GM12891 (cell line): ENCODE measurements at regions not wholly inside any gene's neighbourhood (a gene's known extent, or its start where the extent isn't known, plus 50 kb on each side); places are given as distances from the start of the nearest gene placed in this dataset.

Experiments used
- DNase-seq: peaks from one replicate; pipeline ENCODE4 v3.0.0; 2011; ENCODE audit warnings: low spot score; ENCODE audit not compliant: insufficient read length
- FAIRE-seq: peaks from 2 replicates; lab custom pipeline; 2011; peaks lifted over from hg19 to GRCh38; lab: Jason Lieb, UNC
- PAX5 ChIP-seq: IDR thresholded peaks from 2 replicates; pipeline ENCODE4 v1.6.1; 2011; ENCODE audit warnings: low read length, moderate library complexity, mild to moderate bottlenecking; ENCODE audit not compliant: insufficient read depth, severe bottlenecking
- POLR2A ChIP-seq: IDR thresholded peaks from 2 replicates; pipeline ENCODE4 v1.6.1; 2011; ENCODE audit warnings: low read depth, low read length, control low read depth
- POLR2AphosphoS5 ChIP-seq: IDR thresholded peaks from 2 replicates; pipeline ENCODE4 v1.6.1; 2011; ENCODE audit warnings: low read depth, low read length, control low read depth
- POU2F2 ChIP-seq: IDR thresholded peaks from 2 replicates; pipeline ENCODE4 v1.6.1; 2011; ENCODE audit warnings: low read depth, mild to moderate bottlenecking, control low read depth, low read length, moderate library complexity
- SPI1 ChIP-seq: IDR thresholded peaks from 2 replicates; pipeline ENCODE4 v1.6.1; 2011; ENCODE audit warnings: low read depth, low read length, control low read depth
- TAF1 ChIP-seq: IDR thresholded peaks from 2 replicates; pipeline ENCODE4 v1.6.1; 2011; ENCODE audit warnings: low read depth, low read length, control low read depth

DNA sequence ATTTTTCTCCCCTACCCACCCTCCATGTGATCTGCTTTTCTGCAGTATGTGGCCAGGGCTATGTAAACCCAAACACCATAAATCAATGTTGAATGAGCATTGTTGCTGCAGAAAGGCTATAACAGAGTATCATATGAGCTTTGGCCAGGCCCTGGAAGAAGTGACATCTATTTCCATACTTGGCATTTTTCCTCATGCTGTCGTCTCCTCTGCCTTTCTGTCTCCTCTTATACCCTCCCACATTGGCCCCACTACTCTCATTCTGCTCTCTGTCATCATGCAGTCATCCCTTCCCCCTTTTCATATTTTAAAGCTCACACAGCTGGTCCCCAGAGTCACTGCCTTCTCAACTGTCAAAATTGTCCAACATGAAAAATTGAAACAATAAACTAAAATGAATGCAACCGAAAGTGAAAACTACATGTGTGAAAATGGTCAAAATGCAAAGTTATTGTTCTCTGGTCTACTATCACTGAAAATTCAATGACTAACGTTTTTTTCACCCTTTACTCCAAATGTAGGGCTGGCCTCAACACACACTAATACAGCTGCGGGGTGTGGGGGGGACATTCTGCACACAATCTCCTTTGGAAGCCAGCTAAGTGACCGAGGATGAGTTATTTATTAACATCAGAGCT lies 290.7 kb upstream of the TMPO start:
- FAIRE-seq (peak; percentile 88), DNase-seq (no peak)
- no peak for TF ChIP-seq PAX5

DNA sequence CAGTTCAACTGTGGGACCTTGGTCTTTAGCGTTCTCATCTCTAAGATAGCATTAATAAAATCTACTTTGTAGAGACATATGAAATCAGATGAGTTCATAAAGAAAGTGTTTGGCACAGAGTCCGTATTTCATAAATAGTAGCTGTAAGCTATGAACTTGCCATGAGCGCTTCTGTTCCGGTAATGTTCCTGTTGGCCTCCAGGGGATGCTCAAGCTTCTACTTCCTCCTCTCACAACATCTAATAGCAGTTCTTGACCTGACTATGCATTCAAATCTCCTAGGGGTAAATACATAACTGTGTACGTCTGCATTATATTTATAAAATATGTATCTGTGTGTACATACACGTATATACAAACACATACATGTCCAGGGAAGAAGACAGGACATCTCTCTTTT lies 288.2 kb upstream of the TMPO start:
- FAIRE-seq (no peak), DNase-seq (no peak)
- no peak for TF ChIP-seq POLR2A
- no peak for TF ChIP-seq SPI1
- no peak for TF ChIP-seq TAF1
- no peak for TF ChIP-seq POU2F2
- TF ChIP-seq POLR2AphosphoS5, result no peak
- no peak for TF ChIP-seq PAX5

DNA sequence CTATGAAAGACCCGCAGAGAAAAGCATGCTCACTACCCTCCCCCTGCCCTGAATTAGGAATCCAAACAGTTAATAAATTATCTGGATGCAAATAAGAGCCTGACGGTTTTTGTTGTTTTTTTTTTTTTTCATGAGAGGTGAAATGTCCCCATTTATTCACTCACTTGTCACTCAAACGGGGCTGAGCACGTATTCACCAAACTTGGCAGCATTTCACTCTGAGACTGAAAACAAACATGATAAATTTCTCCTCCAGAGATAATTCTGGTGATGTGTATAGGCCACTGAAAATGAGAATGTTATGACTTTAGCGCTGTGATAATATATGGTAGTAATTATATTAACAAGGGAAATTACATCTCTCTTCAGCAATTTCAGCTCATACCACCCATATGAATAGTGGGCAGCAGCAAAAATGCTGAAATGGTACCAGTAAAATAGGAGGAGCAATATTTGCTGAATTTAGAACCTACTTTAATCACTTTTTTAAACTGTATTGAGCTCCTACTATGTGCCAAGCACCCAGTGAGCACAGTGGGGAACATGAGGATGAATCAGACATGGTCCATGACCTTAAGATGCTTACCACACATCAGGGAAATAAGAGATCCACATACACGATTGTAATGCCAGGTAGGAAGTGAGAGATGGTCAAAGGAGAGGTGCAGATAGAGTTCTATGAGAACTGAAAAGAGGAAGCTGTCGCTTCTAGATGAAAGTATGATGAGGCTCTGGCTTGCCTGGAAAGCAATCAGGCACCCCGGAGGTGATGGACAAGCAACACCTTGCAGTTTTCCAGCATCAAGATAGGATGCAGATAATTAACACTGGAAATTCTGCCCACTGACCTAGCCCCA lies 286.5 kb upstream of the TMPO start:
- TF ChIP-seq POLR2AphosphoS5, result no peak
- TF ChIP-seq POLR2A, result no peak
- TF ChIP-seq SPI1, result peak; percentile 80
- no peak for TF ChIP-seq POU2F2
- no peak for TF ChIP-seq PAX5
- FAIRE-seq (peak; percentile 88), DNase-seq (no peak)

DNA sequence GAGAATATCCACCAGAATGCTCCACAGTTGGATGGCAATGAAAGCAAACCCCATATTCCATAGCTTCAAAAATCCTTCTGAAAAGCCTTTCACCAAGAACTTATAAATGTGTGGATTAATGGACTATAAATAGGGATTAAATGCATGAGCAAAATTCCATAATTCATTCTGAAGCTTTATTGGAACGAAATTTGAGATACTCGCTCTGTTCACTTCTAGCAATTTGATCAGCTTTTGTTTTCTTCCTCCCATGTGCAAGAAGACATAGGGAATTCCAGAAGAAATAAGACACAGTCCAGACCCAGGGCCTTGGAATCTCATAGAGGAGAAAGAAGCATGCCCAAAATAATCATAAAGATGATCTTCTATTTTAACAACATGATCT lies 285.9 kb upstream of the TMPO start:
- FAIRE-seq, result no peak

DNA sequence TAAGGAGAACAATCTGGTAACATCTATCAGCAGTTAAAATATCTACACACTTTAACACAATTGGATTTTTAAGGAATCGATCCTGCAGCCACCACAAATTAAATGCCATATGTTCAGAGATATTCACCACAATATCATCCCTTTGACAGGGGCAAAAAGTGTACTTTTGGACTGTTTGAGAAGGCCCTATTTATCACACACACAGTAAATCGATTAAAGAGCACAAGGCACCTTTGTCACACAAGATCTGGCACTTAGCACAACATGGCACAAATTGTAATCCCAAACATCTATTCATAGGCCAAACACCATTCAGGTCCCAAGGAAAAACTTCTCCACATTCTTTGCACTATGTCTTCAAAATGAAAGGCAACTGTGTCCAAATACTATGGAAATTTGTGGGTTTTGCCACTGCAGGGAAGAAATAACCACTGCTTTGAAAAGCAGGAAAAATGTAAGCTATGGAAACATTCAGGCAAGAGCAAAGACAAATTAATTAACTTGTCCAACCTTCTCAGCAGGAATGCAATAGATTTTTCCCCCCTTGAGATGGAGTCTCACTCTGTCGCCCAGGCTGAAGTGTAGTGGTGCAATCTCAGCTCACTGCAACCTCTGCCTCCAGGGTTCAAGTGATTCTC lies 282.5 kb upstream of the TMPO start:
- no peak for FAIRE-seq
- no peak for TF ChIP-seq POU2F2
- no peak for TF ChIP-seq POLR2A
- no peak for TF ChIP-seq POLR2AphosphoS5
- TF ChIP-seq SPI1, result no peak
- no peak for TF ChIP-seq PAX5
- no peak for TF ChIP-seq TAF1

More for the DNA sequence above, 285.9 kb upstream of the TMPO start:
- no peak for DNase-seq
- TF ChIP-seq POLR2AphosphoS5 (no peak), POU2F2 (no peak), POLR2A (no peak), TAF1 (no peak), PAX5 (no peak), SPI1 (no peak)

DNA sequence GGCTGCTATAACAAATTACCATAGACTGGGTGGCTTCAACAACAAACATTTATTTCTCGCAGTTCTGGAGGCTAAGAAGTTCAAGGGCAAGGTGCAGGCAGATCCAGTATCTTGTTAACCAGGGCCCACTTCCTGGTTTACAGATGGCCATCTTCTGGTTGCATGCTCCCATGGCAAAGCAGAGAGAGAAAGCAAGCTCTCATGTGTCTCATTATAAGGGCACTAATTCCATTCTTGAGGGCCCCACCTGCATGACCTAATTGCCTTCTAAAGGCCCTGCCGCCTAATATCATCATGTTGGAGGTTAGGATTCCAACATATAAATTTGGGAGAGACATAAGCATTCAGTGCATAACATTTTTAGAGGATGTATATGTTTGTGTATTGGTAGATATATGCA lies 280.1 kb upstream of the TMPO start:
- TF ChIP-seq SPI1 (no peak), PAX5 (no peak), POLR2AphosphoS5 (no peak), POU2F2 (no peak), TAF1 (no peak), POLR2A (no peak)
- no peak for FAIRE-seq
- DNase-seq, result no peak

More for the DNA sequence above, 282.5 kb upstream of the TMPO start:
- DNase-seq, result no peak

DNA sequence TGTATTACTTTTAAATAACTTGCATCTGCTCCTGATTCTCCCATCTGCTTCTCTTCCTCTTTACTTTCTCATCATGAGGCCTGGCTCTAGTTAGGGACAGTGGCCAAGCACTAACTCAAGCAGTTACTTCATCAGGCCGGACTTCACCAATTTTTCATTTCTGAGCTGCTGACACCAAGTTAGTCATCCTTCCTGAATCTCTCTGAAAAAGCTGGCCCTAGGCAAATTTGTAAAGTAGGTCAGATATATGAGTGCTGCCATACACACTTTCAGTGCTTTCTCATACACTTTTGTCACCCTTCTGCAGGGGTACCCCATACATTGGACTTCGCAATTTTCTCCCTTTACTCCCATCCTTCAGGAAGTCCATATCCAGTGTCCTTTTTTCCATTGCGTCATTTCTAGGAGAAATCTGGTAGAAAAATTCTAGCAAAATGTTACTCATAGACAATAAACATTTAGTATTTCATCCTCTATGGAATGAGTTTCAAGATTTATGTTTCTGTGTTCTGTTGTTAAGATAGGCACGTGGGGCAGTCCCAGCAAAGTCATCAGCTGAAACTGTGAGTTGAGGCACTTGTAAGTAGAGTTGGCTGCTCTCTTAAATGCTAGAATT lies 276.8 kb upstream of the TMPO start:
- TF ChIP-seq POLR2AphosphoS5, result no peak
- TF ChIP-seq POU2F2, result no peak
- no peak for TF ChIP-seq TAF1
- TF ChIP-seq POLR2A, result no peak
- no peak for TF ChIP-seq SPI1
- TF ChIP-seq PAX5, result no peak
- FAIRE-seq, result no peak
- DNase-seq, result no peak

DNA sequence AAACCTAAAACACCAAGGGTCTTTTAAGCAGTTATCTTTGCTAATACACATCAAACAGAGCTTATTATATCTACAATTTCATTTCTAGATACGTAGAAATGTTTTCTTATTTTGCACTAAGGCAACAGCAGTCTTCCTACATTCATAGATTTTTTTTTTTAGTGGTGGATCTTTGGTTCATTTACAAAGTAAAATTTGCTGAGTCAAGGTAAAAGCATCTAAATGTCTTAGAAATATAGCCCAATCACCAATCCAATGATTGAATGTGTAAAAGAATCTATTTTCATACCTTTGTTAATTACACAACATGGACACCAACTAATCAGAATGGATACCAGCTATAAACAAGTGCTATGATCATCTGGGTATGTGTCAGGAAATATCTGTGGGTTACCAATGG lies 272.2 kb upstream of the TMPO start:
- TF ChIP-seq POLR2AphosphoS5, result no peak
- no peak for TF ChIP-seq PAX5
- TF ChIP-seq POLR2A, result no peak
- no peak for TF ChIP-seq SPI1
- no peak for TF ChIP-seq POU2F2
- TF ChIP-seq TAF1, result no peak
- FAIRE-seq (no peak), DNase-seq (no peak)

DNA sequence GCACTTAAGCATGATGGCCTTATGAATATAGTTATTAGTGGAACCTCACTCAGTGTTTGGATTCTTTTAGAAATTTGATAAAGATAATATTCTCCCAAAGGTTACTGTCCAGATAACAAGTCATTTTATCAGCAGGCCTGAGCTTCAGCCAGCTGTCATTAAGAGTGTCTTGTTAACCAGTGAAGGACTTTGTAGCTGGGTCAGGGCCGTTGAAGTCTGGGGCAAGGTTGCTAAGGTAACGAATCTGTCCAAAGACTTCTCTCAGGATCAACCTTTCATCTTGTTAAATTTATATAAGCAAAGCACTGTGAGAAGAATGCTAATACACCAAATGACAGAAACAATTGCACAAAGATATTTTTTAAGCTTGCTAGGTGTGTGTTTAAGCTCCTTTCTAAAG lies 271.3 kb upstream of the TMPO start:
- DNase-seq (no peak), FAIRE-seq (no peak)
- TF ChIP-seq POLR2A, result no peak
- TF ChIP-seq TAF1, result no peak
- no peak for TF ChIP-seq POU2F2
- no peak for TF ChIP-seq PAX5
- no peak for TF ChIP-seq SPI1
- TF ChIP-seq POLR2AphosphoS5, result no peak
